Left hindlimb (tissue), 1 donor: ENCODE measurements at regions not wholly inside any gene's neighbourhood (a gene's known extent, or its start where the extent isn't known, plus 50 kb on each side); places are given as distances from the start of the nearest gene placed in this dataset.
"Not testable (repeated sequence)": the region's sequence is repeated elsewhere in the genome, so short reads cannot be mapped to it uniquely, and the experiment has no call there.

Experiments
- DNase-seq: peaks from one replicate; pipeline ENCODE4 v3.0.0-alpha.2; 2018

DNA sequence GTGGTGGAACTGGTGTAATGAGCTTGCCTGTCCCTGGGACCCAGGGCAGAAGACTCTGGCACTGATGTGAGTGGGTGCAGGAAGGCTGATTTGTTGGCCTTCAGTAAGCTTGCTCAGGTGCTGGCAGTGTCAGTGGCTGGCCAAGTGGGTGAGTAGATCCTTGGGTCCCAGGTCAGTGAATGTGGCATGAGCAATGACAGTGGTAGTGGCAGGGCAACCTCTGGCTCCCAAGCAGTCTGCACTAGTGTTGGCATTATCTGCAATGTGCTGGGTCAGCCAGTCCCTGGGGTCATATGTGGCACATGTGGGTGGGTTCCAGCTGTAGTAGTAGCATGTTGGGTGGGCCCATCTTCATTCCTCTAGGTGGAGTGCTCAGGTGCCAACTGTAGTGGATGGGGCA, 640.9 kb upstream of the GRM3 start:
- no peak for DNase-seq

DNA sequence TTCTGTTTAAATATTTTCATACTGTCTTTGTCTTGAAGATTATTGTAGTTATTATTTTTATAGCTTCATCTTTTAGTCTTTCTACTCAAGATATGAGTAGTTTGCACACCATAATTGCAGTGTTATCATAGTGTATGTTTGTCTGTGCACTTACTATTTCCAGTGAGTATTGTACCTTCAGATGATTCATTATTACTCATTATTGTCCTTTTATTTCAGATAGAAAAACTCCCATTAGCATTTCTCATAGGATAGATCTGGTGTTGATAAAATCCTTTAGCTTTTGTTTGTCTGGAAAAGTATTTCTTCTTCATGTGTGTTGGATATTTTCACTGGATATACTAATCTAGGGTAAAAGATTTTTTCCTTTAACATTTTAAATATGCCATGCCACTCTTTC, 646.2 kb upstream of the GRM3 start:
- DNase-seq: no peak

GRCh38 chr7:85995101-85995500, 648.6 kb upstream of the GRM3 start:
- DNase-seq: no peak

- no peak for DNase-seq
Observed at GRCh38 chr7:85980740-85981139, 663.0 kb upstream of the GRM3 start.

GRCh38 chr7:85974176-85974575, 669.5 kb upstream of the GRM3 start:
- DNase-seq: no peak

DNA sequence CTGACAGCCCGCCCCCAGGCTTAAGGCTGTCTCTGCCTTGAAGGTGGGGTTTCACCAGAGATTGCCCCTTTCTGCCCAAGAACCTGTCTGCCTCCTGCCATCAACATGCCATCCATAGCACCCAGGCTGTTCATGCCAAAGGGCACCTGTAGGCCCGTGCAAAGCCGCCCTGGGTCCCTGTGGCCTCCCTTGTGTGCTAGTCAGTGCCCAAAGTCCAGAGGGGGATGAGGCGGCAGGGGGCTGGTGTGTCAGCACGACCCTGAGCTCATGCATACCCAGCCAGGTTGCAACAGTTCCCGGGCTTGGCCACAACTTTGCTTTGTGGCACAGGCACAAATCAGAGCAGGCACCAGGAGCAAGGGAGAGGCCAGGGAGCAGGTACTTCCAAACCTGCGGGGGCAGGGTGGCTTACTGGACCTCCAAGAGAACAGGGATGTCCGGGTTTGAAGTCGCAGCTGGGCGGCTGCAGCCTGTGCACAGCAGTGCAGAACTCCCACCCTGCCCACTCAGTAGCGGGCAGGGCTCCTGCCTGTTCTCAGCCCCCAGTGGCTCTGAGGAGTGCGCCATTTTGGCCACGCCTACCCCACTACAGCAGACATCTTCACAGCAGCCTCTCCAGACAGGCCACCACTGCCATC, 671.1 kb upstream of the GRM3 start:
- peak; percentile 33 for DNase-seq

- DNase-seq: no peak
Observed at GRCh38 chr7:85954961-85955360, 688.7 kb upstream of the GRM3 start.

DNA sequence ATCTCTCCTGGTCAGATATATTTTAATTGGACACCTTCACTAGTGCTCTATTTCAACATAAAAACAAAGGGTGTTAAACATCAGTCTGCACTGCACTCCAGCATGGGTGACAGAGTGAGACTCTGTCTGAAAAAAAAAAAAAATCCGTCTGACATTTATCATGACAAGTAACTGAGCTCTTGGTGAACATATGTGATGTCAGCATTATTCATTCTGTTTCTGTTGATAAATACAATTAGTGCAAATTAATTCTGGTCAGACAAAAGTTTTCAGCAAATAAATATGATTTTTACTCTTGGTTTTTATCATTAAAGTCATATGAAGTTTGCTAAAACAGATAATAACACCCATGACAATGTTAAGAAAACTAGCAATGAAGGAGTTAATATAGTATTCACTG, 692.8 kb upstream of the GRM3 start:
- no peak for DNase-seq

GRCh38 chr7:85950418-85950817, 693.3 kb upstream of the GRM3 start:
- DNase-seq: no peak

- DNase-seq: no peak
Observed at GRCh38 chr7:85947767-85948166, 695.9 kb upstream of the GRM3 start.

- no peak for DNase-seq
Observed at GRCh38 chr7:85940798-85941197, 702.9 kb upstream of the GRM3 start.

DNA sequence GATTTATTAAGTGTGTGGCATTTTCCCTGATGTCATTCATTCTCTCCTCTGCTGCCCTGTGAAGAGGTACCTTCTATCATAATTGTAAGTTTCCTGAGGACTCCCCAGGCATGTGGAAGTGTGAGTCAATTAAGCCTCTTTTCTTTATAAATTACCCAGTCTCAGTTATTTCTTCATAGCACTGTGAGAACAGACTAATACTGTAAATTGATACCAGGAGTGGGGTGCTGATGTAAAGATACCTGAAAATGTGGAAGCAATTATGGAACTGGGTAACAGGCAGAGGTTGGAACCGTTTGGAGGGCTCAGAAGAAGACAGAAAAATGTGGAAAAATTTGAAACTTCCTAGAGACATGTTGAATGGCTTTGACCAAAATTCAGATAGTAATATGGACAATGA, 711.8 kb upstream of the GRM3 start:
- DNase-seq: no peak

GRCh38 chr7:85928500-85928899, 715.2 kb upstream of the GRM3 start:
- DNase-seq: no peak

- no peak for DNase-seq
Observed at GRCh38 chr7:85927226-85927625, 716.5 kb upstream of the GRM3 start.

DNA sequence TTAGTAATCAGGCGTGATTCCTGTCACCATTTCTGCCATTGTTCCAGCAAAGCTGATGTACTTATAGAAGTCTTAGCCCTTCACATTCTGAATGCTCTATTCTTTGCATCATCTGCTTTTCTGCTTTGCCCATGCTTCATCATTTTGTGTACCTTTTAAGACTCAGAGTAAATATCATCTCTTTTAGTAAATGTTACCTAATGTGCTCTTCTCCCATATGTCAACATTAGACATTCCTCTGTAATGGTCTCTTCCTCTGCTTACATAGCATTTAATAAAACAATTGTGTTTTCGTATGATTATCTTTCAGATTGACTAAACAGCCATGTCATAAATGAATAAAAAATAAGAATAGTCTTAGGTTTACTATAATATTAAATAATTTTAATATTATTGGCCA, 719.6 kb upstream of the GRM3 start:
- no peak for DNase-seq

DNA sequence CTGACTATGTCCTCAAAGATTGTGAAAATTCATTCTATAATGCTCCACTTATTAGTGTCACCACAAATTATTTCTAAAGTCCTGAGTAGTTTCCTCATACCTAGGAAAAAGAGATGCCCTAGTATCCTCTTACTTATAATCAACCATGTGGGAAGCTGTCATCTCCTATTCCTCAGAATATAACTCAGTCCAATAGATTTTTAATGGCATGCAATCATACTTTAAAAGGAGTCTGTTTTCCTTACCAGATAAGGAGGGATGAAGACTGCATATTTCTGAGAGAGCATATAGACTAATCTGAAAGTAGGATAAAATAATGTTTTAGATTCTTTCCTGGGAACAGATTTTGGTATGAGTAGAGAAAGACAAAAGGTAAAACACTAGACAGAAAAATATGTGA, 727.7 kb upstream of the GRM3 start:
- DNase-seq: no peak

DNA sequence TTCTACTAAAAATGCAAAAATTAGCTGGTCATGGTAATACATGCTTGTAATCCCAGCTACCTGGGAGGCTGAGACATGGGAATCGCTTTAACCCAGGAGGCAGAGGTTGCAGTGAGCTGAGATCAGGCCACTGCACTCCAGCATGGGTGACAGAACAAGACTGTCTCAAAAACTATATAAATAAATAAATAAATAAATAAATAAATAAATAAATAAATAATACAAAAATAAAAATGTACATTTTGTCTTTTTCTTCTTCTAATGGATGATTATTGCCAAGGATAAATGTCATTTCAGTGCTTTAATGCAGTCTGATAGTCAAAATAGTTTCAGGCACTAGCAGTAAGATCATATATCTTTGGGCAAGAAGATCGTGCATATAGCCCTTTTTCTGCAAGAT, 727.6 kb upstream of the SEMA3D start:
- no peak for DNase-seq

DNA sequence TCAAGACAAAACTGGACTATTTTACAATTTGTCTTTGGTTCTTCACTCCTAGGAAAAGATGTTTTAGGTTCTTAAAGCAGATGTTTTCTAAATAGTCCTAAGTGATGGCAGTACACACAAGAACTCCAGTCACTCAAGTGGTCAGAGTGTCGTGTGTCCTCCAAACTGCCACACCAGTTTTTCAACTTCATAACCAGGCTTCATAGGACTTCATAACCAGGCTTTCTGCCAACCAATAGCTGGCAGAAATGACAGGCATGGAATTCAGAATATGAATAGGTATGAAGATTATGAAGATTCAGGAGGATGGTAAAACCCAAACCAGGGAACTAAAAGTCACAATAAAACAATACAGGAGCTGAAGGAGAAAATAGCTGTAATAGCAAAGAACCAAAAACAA, 721.2 kb upstream of the SEMA3D start:
- no peak for DNase-seq

- no peak for DNase-seq
Observed at GRCh38 chr7:85897967-85898366, 711.1 kb upstream of the SEMA3D start.

DNA sequence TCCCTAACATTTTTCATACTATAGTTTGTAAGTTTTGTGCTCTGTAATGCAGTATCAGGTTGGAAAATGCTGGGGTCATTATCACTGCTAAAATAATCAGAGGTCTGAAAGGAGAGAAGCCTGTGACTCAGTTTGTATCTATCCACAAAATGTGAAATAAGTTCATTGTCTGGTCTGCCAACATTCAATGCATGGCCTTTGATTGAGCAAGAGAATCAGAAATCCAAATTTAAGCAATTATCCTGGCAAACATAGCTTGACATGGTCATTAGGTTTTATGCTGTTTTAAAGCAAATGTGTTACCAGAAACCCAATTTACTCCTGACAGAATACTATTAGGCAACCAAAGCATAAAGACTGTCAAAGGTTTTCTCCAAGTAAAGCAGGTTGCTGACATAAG, 709.7 kb upstream of the SEMA3D start:
- no peak for DNase-seq

DNA sequence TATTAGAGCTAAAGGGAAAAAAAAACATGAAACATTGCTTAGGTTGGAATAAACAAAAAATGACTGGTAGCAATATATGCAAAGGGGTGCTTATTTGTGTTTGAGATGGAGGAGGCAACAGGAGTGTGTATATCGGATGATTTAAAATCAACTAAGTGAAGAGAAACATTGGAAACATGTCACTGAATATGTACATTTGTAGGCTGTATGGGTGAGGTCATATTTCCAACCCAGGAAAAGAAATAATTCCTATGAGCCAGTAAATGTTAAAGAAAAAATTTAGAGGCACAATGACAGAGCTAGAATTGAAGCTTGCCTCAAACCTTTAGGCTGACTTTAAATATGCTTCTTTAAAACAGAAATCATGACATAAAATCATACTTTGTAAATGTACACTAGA, 709.0 kb upstream of the SEMA3D start:
- no peak for DNase-seq

- DNase-seq: not testable (repeated sequence)
Observed at GRCh38 chr7:85891900-85892299, 705.0 kb upstream of the SEMA3D start.

- no peak for DNase-seq
Observed at GRCh38 chr7:85890244-85890811, 703.5 kb upstream of the SEMA3D start.

- DNase-seq: no peak
Observed at GRCh38 chr7:85887133-85887532, 700.3 kb upstream of the SEMA3D start.

GRCh38 chr7:85882335-85882734, 695.5 kb upstream of the SEMA3D start:
- DNase-seq: no peak
